IPS DF 19.7 (cell line): ENCODE measurements at regions not wholly inside any gene's neighbourhood (a gene's known extent, or its start where the extent isn't known, plus 50 kb on each side); places are given as distances from the start of the nearest gene placed in this dataset.
"Not testable (repeated sequence)": the region's sequence is repeated elsewhere in the genome, so short reads cannot be mapped to it uniquely, and the experiment has no call there.

Experiments used
- DNase-seq: peaks from one replicate; pipeline ENCODE4 v3.0.0-alpha.2; 2013; ENCODE audit warnings: low read depth, low spot score

DNA sequence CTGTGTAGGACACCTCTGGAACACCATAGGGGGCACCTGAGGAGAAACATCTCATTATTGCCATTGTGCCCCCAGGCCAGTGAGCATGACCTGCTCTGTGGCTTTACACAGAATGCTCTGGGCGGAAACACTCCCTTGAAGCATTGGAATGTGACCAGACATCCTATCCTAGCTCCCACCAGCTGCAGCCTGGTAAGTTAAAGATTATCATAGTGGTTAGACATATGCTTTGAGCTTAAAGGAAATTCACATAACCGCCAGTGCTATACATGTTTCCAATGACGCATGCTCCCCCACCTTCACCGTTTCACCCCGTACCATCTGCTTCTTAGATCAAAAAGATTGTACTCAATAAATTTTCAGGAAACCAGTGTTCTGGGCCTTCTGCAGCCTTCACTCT is 217.7 kb upstream of the CENPE start:
- no peak for DNase-seq

DNA sequence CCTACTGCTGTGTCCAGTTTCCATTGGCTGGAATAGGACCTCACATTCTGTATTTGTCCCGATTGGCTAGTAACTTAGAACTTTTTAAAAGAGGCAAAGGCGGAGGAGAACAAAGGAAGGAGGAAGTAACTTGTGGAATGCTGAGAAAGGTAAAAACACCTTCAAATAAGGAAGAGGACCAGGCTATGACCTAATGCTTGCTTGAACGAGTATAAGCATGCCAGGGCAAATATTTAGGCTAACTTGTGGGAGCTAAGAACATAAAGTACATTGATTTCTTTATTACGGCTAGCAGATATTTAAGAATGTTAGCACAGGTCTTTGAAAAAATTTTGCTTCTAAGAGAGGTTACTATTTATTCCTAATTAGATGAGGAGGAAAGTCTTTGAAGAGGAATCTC is 214.5 kb upstream of the CENPE start:
- DNase-seq: not testable (repeated sequence)

DNA sequence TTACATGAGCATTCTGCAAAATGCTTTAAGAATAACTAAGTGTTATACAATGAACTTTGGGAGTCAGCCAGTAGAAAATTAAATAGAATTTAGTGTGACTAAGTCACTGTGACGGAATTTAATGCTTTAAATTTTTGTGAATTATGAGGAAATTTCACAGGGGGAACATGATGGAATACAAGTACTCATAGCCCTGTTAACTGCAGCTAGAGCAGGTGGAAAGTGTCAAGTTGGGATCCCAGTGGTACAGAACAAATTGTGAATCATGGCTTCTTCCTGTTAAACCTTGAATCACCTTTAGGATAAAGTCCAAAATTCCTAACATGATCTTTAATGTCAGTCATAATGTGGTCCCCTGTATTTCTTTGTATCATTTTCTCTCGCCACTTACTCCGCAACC is 212.2 kb upstream of the CENPE start:
- DNase-seq: no peak

DNA sequence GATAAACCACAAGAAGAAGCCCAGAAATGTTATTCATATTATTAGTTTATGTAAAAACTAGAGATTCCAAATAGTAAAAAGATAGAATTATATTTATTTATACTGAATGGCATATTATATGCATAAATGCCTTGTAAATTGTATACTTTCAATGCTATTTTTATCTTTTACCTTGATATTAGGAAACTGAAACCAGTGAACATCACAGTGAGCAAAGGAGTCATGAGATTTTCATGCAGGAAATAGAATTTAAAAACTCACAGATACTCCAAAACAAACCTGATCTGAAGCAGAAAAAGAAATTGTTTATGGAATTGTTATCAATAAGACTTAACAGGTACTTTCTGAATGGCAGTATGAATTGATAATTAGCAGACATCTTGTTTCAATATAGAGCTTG is 207.3 kb upstream of the CENPE start:
- DNase-seq: no peak

DNA sequence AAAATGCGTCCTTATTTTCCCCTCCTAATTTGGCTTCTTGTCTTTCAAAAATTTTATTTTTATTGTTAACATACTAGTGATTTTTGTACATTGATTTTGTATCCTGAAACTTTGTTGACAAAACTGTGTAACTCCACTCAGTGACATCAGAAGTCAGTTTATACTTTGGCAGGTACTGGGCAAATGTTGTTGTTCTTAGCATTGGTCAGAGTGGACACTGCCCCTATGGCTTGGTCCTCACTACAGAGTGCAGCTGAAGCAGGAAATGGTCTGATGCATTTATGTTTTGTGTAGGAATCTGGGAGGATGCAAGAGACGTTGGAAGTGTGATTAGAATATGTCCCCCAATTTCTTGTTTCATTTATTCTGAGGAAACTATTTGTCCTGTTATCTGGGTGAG is 205.5 kb upstream of the CENPE start:
- no peak for DNase-seq

DNA sequence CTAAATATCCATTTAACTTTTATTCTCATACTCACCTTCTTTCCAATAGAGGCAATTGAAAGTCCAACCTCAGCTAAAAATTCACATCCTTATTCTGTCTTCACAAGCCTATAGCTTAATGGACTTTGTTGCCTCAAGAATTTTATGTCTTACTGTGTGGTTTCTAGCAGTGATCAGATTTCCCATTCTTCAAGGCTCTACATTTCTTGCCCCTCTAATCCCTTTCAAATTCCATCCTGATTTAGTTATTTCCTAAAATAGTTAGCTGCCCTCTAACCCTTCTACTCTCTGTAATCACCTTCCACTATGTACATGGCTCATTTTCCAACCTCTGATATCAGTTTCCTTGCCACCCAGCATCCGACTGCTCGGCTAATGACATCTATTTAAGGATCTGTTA is 204.1 kb upstream of the CENPE start:
- DNase-seq: no peak

DNA sequence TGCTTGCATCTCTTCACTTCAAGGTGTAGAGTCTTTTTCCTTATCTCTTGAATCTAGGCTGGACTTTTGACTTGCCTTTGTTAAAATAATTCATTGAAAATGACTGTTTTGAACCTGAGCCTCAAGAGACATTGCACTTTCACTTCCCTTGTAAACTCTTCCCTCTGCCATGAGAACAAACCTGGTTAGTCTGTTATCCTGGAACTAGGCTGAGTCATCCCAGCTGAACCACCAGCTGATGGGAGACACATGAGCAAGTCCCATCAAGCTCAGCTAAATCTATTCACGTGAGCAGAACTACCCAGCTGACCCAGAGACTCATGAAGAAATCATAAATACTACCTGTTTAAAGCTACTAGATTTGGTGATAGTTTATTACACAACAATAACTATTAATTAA is 202.3 kb upstream of the CENPE start:
- DNase-seq: no peak

DNA sequence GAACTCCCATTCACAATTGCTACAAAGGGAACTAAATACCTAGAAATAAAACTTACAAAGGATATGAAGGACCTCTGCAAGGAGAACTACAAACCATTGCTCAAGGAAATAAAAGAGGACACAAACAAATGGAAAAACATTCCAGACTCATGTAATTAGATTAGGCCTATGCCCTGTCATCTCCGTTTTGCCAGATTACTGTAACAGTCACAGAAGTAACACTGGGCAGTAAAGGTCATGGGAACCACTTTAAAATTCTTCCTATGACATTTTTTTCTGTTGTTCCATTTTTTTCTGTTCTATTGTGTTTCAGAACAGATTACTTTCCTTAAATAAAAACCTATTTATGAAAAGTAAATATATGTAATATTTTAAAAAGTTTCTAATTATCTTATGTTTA is 199.4 kb upstream of the CENPE start:
- DNase-seq: no peak

DNA sequence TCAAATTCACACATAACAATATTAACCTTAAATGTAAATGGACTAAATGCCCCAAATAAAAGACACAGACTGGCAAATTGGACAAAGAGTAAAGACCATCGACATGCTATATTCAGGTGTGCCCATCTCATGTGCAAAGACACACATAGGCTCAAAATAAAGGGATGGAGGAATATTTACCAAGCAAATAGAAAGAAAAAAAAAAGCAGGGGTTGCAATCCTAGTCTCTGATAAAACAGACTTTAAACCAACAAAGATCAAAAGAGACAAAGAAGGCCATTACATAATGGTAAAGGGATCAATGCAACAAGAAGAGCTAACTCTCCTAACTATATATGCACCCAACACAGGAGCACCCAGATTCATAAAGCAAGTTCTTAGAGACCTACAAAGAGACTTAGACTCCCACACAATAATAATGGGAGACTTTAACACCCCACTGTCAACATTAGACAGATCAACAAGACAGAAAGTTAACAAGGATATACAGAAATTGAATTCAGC is 189.4 kb upstream of the CENPE start:
- not testable (repeated sequence) for DNase-seq

DNA sequence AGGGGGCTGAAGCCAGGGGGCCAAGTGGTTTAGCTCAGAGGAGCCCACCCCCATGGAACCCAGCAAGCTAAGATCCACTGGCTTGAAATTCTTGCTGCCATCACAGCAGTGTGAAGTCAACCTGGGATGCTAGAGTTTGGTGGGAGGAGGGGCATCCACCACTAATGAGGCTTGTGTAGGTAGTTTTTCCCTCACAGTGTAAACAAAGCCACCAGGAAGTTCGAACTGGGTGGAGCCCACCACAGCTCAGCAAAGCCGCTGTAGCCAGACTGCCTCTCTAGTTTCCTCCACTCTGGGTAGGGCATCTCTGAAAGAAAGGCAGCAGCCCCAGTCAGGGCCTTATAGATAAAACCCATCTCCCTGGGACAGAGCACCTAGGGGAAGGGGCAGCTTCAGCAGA is 187.4 kb upstream of the CENPE start:
- DNase-seq: not testable (repeated sequence)

DNA sequence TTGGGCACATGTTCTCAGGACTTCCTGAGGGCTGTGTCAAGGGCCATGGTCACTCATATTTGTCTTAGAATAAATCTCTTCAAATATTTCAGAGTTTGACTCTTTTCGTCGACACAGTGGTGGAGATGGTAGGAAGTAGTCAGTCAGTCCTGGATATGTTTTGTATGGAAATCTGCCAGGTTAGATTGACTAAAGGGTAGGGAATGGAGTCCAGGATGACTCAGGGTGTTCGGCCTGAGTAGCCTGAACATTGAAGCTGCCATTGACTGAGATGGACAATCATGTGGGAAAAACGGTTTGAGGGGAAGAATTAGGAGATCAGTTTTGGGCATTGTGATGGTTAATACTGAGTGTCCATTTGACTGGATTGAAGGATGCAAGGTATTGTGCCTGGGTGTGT is 177.1 kb upstream of the CENPE start:
- no peak for DNase-seq

DNA sequence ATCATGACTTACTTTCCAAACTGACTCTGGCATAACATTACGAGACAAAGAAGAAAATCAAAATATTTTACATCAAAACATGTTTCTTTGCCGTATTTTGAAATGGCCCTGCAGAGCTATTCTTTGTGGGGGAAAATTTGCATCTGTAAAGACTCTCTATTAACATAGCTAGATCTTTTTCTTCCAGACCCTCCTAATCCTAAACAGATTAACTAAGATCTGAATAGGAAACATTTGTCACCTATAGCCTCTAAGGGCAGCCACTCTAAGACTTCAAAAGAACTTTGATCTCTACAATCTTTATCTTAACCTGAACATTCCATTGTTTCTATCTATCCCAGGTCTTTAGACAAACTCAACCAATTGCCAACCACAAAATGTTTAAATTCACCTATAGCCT is 176.6 kb upstream of the CENPE start:
- no peak for DNase-seq

DNA sequence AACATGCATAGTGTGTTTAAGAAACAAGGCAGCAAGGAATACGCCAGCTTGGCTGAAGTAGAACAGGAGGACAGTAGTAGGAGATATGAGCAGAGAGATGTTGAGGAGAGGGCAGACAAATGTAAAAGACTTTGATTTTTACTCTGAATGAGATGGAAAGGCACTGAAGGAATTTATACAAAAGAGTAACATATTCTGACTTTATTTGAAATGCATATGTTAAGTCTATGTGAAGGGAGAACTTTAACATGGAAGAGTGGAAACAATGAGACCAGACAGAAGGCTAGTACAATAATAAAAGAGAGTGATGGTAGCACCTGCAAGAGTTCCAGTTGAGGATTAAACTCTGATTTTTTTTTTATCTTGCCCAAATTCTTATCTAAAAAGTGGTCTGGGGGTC is 176.2 kb upstream of the CENPE start:
- DNase-seq: no peak

DNA sequence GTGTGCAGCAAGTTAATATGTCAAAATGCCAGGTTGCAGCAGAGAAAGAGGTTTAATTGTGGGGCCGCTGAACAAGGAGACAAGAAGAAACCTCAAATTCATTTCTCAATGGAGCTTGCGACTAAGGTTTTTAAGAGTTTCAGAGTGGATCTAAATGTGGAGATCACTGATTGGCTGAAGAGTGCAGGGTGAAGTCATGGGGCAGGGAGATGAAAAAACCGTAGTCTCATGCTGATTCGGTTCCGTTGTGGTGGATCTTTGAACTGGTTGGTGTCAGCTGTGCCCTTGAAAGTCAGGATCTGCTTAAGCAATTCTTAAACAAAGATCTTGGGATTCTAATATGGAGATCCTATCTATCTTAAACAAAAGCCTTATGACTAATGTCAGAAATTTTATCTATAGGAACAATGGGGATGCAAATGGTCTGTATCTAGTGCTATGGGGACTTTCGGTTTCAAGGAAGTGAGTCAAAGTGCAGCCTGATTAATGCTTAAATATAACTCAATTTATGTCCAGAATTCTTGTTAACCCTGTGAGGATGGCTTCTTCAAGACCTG is 173.9 kb upstream of the CENPE start:
- DNase-seq: no peak

DNA sequence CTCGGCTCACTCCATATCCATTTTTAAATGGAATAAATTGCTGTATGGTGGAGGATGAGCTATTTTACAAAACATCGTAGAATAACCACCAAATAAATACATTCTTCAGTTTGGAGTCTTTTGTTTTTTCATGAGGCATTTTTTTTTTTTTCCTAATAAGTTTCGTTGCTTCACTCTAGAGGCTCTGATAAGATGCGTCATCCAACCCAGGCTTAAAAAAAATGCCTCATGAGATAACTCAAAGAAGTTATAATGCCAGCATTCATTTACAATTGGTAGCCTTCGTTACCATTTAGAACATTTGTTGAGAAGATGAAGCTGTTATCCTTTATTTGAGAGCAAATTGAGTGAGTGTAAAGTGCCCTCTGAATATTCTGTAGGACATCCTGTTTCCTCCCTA is 172.2 kb upstream of the CENPE start:
- DNase-seq: no peak

DNA sequence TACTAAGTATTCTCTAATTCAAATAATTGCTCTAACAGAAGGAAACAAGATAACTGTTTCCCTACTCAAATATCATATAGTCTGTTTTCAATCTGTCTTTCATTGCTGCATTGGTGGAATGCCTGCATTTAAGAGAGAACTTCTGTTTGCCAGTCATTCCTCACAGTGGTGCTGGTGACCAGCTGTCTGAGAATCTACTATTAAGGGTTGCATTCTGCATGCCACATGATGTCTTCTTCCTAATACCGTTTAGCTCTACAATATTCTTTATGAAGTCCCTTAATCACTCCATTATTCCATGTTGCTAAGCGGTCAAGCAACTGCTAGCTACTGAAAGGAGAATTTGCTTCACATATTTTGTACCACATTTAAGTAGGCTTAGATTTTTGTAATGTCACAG is 167.1 kb upstream of the CENPE start:
- DNase-seq: no peak

DNA sequence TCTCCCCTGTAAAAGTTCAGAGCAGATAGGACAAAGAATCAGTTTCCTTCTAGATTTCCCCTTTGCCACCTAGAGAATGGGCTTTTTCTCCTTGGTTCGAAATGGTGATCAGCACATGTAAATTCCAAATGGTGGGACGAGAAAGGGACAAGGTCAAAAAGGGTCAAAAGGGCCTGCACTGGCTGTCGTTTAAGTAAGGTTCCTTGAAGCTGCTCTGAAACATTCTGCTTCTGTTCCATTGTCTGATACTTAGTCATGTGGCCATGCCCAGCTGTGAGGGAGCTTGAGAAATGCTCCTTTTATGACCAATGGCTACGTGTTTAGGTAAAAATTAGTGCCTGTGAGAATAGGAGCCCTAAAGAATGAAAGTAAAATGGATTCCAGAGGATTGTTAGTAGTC is 165.9 kb upstream of the CENPE start:
- DNase-seq: no peak

DNA sequence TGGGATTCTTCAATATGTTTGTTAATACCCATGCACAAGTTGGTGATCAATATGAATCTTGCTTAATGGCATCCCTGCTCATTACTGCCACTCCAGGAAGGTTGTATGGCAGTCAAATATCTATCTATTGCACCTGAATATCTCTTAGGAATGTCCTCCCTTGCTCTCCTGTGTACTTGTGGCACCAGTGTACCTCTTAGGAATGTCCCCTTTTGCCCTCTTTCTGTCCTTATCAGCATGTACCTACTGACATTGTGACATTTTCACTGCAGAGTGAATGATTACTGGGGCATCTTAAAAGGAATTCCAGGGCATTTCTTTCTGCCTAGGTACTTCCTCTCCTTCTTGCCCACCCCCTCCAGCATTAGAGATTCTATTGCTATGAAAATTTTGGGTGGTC is 163.8 kb upstream of the CENPE start:
- no peak for DNase-seq

DNA sequence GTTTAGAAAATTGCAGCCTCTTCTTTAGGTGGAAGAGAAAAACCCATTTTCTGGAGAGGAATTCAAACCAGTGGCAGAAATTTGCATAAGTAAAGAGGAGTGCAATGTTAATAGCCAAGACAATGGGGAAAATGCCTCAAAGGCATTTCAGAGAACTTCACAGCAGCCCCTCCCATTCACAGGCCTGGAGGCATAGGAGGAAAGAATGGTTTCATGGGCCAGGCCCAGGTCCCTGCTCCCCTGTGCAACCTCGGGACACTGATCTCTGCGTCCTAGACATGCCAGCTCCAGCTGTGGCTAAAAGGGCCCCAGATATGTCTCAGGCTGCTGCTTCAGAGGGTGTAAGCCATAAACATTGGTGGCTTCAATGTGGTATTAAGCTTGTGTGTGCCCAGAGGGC is 161.8 kb upstream of the CENPE start:
- DNase-seq: no peak

DNA sequence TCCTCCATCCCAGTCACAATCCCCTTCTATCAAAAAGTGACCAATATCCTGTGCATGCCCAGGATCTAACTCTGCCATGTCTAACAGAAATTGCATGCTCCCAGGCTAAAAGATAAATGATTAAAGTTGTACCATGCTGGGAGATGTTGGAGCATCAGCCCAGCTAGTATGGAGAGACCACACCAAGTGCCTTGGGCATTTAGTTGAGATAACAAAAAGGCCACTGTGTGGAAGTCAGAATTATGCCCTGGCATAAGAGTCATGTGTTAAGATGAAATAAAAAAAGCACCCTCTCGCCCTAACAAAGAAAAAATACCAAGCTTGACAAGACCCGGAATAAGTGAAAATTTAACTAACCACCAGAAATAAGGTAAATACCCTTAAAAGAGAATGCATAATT is 155.9 kb upstream of the CENPE start:
- no peak for DNase-seq

DNA sequence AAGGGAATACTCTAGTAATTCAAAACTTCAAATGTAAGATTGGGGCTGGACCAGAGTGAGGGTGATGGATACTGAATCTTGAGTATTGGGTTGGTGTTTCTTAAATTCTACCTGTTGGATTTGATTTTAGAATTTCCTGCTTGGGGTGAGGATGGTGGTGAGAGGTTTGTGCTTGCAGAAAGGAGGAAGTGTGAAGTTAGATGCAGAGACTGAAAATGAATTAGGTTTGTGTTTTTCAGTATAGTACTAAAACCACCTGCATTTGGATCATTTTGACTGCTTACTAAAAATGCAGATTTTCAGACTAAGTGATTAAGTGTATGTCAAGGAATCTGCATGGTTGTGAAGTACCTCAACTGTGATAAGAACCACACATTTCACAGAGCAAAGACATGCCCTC is 131.5 kb upstream of the CENPE start:
- no peak for DNase-seq

DNA sequence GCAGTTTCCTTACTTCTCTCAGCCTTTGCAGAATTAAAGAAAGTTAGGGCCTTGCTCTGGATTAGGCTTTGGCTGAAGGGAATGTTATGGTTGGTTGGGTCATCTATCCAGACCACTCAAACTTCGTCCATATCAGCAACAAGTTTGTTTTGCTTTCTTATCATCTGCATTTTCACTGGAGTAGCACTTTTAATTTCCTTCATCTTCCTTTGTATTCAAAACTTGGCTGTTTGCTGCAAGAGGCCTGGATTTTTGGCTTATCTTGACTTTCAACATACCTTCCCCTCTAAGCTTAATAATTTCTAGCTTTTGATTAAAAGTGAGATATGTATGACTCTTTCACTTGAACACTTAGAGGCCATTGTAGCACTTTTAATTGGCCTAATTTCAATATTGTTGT is 126.7 kb upstream of the CENPE start:
- no peak for DNase-seq

DNA sequence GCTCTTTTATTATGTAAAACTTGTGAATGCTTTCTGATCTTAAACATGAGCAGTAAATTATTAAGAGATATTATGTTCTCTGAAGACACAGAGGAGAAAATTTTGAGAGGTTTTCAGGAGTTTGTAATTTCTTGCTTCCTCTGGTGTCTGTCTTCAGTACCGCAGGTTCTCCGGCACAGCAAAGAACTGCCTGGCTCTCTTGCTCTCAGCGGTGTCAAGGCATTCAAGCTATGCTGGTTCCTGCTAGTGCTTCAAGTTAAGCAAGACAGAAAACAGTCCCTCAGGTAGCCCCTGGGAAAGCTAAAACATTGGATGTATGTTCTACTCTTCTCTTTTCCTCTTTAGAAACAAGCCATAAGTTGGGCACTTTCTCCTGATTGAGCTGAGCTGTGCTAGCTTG is 120.2 kb upstream of the CENPE start:
- DNase-seq: no peak

DNA sequence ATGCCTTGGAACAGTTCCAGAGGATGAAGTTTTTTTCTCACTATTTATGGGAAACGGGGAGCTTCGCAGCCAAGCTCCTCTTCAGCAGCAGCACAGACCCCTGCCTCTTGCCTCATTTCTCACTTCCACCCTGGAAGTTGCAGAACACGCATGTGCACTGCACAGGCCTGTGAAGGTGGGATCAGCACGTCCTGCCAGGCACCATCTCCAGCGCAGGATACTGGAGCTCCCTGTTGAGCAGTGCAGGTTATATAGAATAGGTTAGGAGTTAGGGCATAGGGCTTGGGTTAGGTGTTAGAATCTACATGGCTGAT is 110.1 kb upstream of the CENPE start:
- DNase-seq: no peak
